ENCODE measurements at regions not wholly inside any gene's neighbourhood (a gene's known extent, or its start where the extent isn't known, plus 50 kb on each side); places are given as distances from the start of the nearest gene placed in this dataset.

- TF ChIP-seq POLR2A (IDR thresholded peaks at IDR 0.05), result no peak
- TF ChIP-seq CTCF (IDR thresholded peaks at IDR 0.05), result no peak
Observed at GRCh38 chr22:34427436-34427835, 507.2 kb upstream of the LARGE1 start.

Measured in body of pancreas (tissue), 4 donors.